Inferior parietal cortex (tissue), 1 donor: ENCODE measurements at regions not wholly inside any gene's neighbourhood (a gene's known extent, or its start where the extent isn't known, plus 50 kb on each side); places are given as distances from the start of the nearest gene placed in this dataset.

ENCODE experiments used
- DNase-seq: peaks from one replicate; pipeline ENCODE4 v3.0.0-alpha.2; 2016; ENCODE audit errors: extremely low spot score

DNA sequence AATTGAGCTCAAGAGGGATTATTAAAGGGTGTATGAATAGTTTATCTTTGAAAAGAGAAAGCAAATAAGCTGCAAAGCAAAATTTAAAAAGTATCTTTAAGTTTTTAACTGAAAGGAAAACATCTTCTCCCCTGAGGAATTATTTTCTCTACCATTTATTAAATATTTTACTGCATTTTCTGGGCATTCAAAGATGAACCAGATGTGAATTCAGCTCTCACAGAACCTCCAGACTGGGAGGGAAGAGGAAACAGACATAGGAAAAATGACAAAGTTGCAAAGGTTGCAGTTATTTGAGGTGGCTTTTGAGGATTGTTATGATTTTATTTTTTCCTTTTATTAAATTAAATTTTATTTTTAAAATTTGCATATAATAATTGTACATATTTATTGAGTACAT is 122.7 kb upstream of the SESN3 start:
- DNase-seq: no peak

DNA sequence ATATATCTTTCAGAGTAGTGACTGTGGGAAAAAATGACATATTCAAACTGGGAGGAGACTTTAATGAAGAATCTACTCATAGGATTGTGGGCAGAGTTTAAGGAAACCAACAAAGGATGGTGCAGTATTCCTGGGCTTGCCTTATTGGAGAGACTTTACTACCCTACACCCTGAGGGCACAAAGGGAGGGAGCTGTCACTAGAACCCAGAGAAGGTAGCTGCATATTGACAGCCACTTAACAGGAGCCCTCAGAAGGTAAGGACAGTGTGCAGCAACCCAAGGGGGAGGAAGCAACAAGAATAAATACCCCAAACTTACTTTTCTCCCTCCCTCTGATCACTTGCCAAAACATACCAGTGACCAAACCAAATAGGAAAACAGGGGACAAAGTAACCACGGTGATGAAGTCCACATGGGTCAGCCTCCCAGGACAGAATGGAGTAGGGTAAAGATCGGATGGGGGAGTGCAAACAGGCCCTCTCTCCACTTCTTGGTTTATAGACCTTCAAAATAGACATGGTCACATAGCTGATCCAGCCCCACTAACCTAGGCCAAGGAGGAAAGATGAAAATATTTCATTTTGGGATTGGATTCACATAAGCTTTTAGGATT is 121.8 kb upstream of the SESN3 start:
- DNase-seq: no peak

DNA sequence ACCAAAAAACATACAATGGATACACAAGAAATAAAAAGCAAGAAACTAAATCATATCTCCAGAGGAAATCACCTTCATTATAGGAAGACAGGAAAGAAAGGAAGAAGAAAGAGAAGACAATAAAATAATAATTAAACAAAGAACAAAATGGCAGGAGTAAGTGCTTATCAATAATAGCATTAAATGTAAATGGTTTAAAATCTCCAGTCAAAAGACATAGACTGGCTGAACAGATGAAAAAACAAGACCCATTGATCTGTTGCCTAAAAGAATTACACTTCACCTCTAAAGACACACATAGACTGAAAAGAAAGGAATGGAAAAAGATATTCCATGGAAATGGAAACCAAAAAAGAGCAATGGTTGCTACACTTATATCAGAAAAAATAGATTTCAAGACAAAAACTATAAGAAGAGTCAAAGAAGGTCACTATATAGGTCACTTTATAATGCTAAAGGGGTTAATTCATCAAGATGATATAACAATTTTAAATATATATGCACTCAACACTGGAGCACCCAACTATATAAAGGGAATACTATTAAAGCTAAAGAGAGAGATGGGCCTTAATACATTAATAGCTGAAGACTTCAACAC is 118.4 kb upstream of the SESN3 start:
- no peak for DNase-seq

DNA sequence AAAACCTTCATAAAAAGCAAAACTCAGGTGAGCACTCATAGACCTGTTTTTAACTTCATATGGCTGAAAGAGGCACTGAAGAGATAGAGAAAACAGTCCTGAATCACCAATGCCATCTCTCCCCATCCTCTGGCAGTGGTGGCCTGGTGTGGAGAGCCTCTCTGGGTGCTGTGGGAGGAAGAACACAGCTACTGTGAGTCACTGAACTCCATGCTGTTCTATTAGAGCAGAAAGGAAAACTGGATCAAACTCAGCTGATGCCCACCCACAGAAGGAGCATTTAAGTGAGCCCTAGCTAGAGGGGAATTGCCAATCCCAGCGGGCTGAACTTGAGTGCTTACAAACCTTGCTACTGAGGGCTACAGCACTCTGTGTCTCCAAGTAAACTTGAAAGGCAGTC is 115.3 kb upstream of the SESN3 start:
- no peak for DNase-seq

GRCh38 chr11:95345651-95346050 is 114.6 kb upstream of the SESN3 start:
- no peak for DNase-seq

DNA sequence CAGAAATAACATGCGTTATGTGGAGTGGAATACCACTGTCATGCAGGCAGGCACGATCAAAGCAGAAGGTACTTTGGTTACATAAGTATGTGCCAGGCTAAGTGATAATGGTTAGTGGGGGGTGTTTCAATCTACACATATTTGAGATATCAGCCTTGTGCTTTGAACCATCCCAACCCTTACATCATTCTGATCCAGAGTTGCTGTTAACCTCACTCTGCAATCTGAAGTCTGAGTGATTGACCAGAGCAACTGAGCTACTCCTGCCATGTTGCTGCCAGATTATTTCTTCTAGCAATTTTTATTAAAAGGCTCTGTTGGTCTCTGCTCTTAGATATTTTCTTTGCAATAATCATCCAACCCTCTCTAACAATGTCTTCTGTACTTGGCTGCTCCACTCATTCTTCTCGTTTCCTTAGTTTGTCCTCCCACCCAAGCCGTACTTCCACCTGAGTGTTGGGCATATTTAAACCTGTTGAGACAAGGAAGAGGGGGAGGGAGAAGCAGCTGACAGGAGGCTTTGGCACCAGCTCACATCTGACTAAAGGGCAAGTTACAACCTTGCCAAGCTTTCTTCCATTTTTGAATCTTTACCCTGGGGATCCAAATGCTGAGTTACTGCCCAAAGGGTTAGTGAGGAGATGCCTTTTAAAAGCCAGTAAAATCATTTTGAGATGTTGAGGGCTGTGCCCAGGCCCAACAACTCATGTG is 114.1 kb upstream of the SESN3 start:
- DNase-seq: no peak

DNA sequence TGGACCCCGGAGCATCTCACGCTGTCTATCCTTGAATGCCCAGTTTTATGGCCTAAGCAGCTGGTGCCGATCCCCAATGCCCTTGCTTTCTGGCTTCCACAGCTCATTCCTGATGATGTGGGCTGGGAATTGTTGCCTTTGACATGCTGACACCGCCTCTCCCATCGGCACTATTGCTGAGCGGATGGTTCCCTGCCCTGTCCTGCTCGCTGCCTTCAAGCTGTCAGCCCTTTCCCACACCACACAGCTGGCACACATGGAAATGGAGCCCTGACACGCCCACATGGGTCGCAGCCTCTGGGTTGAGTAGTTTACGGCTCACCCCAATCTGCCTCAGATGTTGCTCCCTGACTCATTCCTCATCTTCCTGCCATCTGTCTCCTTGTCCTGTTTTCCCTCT is 110.2 kb upstream of the SESN3 start:
- no peak for DNase-seq

- no peak for DNase-seq
These were observed 108.3 kb upstream of the SESN3 start for GRCh38 chr11:95339086-95339901.

- DNase-seq: peak; percentile 47
These were observed 107.5 kb upstream of the SESN3 start for GRCh38 chr11:95338430-95338991.

- DNase-seq: peak; percentile 9
These were observed 107.0 kb upstream of the SESN3 start for GRCh38 chr11:95337972-95338429.

DNA sequence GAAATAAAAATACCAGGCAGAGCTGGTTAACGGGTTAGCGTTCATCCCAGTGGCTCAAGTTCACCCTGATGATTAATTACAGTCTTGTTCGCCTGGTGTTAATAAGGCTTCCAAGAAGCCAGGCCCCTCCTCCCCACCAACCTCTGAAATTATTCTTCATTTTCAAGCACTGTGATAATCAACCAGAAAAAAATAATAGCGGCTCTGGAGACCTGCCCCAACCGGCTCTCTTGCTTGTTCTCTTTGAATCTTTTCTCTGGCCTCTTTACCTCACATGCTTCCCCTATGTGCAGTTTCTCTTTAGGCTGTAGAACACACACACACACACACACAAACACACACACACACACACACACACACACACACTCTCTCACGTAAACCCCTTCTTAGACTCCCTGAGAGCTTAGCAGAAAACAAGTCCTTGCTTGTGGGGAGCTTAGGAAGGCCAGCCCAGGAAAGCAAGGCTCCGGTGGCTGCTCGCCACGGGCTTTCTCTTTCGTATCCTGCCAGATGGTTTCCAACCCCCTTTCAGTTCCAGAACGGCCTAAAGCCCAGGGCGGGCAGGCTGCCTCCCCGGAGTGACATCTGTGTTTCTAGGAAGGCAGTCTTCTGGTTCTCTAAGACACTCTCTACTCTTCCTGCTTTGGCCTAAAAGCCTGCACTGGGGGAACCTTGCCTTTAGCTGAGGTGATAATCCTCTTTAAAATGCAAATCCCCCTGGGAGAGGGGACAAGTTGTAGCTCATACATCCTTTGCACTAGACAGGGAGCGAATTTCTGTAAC is 106.4 kb upstream of the SESN3 start:
- peak; percentile 51 for DNase-seq

- no peak for DNase-seq
These were observed 105.0 kb upstream of the SESN3 start for GRCh38 chr11:95335989-95336388.

- DNase-seq: no peak
These were observed 100.2 kb upstream of the SESN3 start for GRCh38 chr11:95331161-95331560.

- no peak for DNase-seq
These were observed 99.3 kb upstream of the SESN3 start for GRCh38 chr11:95330302-95330701.

GRCh38 chr11:95327273-95327948 is 96.4 kb upstream of the SESN3 start:
- DNase-seq: no peak

DNA sequence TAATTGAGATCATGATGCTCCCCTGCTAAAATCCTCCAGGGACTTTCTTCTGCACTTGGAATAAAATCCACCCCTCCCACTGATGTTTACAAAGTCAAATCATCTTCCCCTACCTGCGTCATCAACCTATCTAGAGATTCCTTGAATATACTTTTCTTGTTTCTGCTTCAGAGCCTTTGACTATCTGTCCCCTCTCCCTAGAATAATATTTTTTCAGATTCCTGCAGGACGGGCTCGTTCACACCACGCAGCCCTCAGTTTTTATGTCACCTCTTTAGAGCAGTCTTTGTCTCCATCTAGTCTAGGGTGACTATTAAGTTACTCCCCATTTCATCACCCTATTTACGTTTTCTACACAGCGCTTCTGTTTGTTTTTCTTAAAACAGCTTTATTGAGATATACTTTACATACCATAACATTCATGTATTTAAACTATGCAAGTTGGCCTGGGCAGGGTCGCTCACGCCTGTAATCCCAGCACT is 94.8 kb upstream of the SESN3 start:
- no peak for DNase-seq

GRCh38 chr11:95324826-95325225 is 93.8 kb upstream of the SESN3 start:
- no peak for DNase-seq

GRCh38 chr11:95322539-95322938 is 91.5 kb upstream of the SESN3 start:
- DNase-seq: no peak

DNA sequence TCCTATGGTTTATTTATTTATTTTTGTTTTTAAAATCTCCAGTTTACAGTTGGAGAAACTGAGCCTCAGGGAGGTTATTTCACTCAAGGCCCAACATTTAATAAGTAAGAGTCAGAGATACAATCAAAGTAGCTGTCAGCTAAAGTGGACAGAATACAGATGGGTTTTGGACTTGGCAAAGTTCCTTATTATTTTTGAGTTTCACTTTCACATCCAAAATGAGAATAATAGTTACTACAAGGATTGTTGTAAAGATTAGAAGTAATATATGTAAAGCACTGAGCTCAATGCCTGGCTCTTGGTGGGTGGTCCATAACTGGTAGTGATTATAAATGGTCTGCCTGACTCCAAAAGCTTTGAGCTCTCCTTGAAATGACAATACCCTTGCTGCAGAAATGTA is 87.5 kb upstream of the SESN3 start:
- DNase-seq: no peak

DNA sequence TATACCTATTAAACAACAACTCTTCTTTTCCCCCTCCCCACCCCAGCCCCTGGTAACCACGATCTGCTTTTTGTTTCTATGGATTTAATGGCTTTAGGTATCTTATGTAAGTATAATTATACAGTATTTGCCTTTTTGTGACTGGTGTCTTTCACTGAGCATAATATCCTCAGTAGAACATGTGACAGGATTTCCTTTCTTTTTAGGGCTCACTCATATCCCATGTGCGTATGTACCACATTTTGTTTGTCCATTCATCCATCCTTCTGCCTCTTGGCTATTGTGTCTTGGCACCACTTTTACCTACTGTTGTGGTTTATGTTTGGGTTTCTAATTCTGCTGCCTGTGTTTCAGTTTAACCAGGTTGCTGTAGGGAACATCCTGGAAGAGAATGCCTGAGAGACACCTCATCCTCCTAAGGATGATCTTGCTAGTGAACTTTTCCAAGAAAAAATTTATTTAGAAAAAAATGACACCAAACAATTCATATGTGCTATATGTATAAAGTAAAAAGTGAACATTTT is 77.6 kb upstream of the SESN3 start:
- no peak for DNase-seq
